ENCODE measurements at regions not wholly inside any gene's neighbourhood (a gene's known extent, or its start where the extent isn't known, plus 50 kb on each side); places are given as distances from the start of the nearest gene placed in this dataset.

DNA sequence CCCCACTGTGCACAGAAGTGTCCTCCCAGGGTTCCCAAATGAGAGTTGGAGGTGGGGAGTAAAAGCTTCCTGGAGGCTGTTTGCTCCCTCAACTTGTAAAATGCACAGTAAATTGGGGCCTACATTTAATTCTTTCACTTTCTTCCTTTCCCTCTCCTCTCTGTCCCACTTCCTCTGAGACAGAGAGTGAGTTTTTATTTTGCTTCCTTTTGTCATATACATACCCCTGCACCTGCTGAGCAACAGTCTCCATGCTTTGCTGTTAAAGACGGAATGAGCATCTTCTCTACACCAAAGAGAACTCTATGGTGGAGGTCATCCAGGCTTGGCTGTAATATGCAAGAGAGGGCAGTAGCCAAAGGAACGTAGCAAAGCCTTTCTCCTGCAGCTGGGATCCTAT lies 79.3 kb upstream of the VAV3 start:
- H2BK120ac ChIP-seq (ENCODE audit: low read depth, low read length) = no peak overlapping the region
- H2AFZ ChIP-seq (replicated peaks; ENCODE audit: low read length, poor library complexity) = no peak overlapping the region
- intact Hi-C loops (cut with micrococcal nuclease) = no loop called here
- no peak overlapping the region for H2AK5ac ChIP-seq (ENCODE audit: low read depth, low read length)
- H4K5ac ChIP-seq (ENCODE audit: low read depth, low read length) = no peak overlapping the region
- no peaks in the 10 kb centered on the region for H3K36me3 ChIP-seq (ENCODE audit: control insufficient read depth, insufficient read depth, low read length)
- dilution Hi-C loops (cut with HindIII; ENCODE audit: low sequenced_read_pairs, unreplicated experiment) = no loop called here
- no peak overlapping the region for H2BK15ac ChIP-seq (ENCODE audit: low read depth, low read length)
- no peak overlapping the region for H3K4ac ChIP-seq (ENCODE audit: low read depth, low read length)
- H3K27ac ChIP-seq (ENCODE audit: insufficient read depth, low read length) = no peak overlapping the region
- no peak overlapping the region for H2BK5ac ChIP-seq (ENCODE audit: low read depth, low read length, poor library complexity, severe bottlenecking)
- no peaks in the 10 kb centered on the region for H3K9me3 ChIP-seq (ENCODE audit: control insufficient read depth, insufficient read depth, low read length)
- H3K4me3 ChIP-seq (ENCODE audit: insufficient read depth, low read depth, low read length) = no peak overlapping the region
- no peak for ATAC-seq (ENCODE audit: low read depth)
- no peak overlapping the region for H3K4me2 ChIP-seq (ENCODE audit: low read depth, low read length)
- no peaks in the 10 kb centered on the region for H3K4me1 ChIP-seq (ENCODE audit: control insufficient read depth, insufficient read depth, low read length)
- H3K27me3 ChIP-seq (ENCODE audit: control insufficient read depth, insufficient read depth, low read length) = no peaks in the 10 kb centered on the region
- H2AK9ac ChIP-seq (replicated peaks; ENCODE audit: low read depth, low read length, poor library complexity) = no peak overlapping the region
- no peak overlapping the region for H3K9ac ChIP-seq (ENCODE audit: low read depth, low read length)
- ChIA-PET CTCF (no interaction called here), POLR2A (ENCODE audit: unreplicated experiment) (no interaction called here)
- H4K8ac ChIP-seq (ENCODE audit: low read depth in 2 of 2, low read length in 2 of 2) = no peak overlapping the region
- H3K18ac ChIP-seq (ENCODE audit: low read depth, low read length) = no peak overlapping the region
- no peak overlapping the region for H2BK20ac ChIP-seq (ENCODE audit: low read depth, low read length)
- in situ Hi-C loops (cut with MboI; ENCODE audit: low sequenced_read_pairs) = no loop called here
- H3K14ac ChIP-seq (replicated peaks; ENCODE audit: low read depth, low read length) = no peak overlapping the region
- no peaks in the 10 kb centered on the region for H4K20me1 ChIP-seq (ENCODE audit: insufficient read depth, low read length)
- no peak for DNase-seq
- TF ChIP-seq RFX5 (IDR thresholded peaks at IDR 0.05; ENCODE audit: low read depth, low read length) = no peak
- no peak for TF ChIP-seq POLR2A (IDR thresholded peaks at IDR 0.05; ENCODE audit: low read depth, low read length)
- no peaks in the 10 kb centered on the region for H3K79me1 ChIP-seq (ENCODE audit: low read depth in 1 of 2, low read length in 2 of 2)
- H4K91ac ChIP-seq (ENCODE audit: insufficient read depth, low read depth, low read length) = no peak overlapping the region
- no peak overlapping the region for H3K56ac ChIP-seq (ENCODE audit: extremely low read depth, insufficient read depth, low read length)
- no peaks in the 10 kb centered on the region for H3K9me1 ChIP-seq (ENCODE audit: insufficient read depth, low read length)
- no CpG with 5 or more reads among the region's 2 CpGs for WGBS, 2 experiments (ENCODE audit: extremely low coverage in 2 of 2, insufficient read length in 1 of 2)
- BruUV-seq (replicated peaks) = no TSS peak
- H3K23ac ChIP-seq (ENCODE audit: low read depth, low read length) = no peak overlapping the region
